ENCODE measurements at regions not wholly inside any gene's neighbourhood (a gene's known extent, or its start where the extent isn't known, plus 50 kb on each side); places are given as distances from the start of the nearest gene placed in this dataset.

DNA sequence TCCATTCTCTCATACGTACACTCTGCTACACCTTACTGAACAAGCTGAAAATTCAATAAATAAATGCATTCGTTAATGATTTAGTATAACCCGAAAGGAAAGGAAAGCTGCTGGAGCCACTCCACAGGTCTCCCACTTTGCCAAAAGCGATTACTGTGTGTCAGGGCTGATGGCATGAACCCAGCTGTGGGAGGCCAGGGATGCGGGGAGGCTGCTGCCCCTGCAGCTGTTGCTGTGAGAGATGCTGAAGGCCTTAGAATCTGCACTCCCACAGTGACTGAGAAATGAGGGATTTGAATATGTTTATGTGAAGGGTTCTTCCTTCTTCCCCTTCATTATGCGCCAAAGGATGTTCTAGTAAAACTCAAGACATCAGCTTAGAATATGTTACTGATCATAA is 58.7 kb upstream of the NBEA start:
- TF ChIP-seq, protein P1, sequence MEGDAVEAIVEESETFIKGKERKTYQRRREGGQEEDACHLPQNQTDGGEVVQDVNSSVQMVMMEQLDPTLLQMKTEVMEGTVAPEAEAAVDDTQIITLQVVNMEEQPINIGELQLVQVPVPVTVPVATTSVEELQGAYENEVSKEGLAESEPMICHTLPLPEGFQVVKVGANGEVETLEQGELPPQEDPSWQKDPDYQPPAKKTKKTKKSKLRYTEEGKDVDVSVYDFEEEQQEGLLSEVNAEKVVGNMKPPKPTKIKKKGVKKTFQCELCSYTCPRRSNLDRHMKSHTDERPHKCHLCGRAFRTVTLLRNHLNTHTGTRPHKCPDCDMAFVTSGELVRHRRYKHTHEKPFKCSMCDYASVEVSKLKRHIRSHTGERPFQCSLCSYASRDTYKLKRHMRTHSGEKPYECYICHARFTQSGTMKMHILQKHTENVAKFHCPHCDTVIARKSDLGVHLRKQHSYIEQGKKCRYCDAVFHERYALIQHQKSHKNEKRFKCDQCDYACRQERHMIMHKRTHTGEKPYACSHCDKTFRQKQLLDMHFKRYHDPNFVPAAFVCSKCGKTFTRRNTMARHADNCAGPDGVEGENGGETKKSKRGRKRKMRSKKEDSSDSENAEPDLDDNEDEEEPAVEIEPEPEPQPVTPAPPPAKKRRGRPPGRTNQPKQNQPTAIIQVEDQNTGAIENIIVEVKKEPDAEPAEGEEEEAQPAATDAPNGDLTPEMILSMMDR (IDR thresholded peaks at IDR 0.05; ENCODE audit: low read depth, low read length): no peak
- no peak overlapping the region for H3K4me3 ChIP-seq (replicated peaks in 1 of 2; ENCODE audit: low read depth in 2 of 2, low read length in 2 of 2)
- DNase-seq (ENCODE audit: low read depth in 2 of 2): no peak

DNA sequence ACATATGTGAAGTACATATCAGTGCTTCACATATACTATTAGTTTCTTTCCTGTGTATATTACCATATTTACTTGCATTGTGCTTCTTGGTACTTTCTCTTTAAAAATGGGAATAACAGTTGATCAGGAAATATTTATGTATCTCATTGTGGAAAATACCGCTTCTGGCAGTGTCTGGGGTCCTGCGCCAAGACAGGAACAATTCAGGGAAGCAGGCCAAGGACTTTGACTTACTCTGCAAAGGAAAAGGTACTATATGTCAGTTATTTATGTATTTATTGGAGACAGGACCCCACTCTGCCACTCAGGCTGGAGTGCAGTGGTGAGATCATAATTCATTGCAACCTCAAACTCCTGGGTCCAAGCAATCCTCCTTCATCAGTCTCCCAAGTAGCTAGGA is 57.7 kb upstream of the NBEA start:
- no peak overlapping the region for H3K4me3 ChIP-seq (replicated peaks in 1 of 2; ENCODE audit: low read depth in 2 of 2, low read length in 2 of 2)
- TF ChIP-seq, protein P1 (IDR thresholded peaks at IDR 0.05; ENCODE audit: low read depth, low read length): no peak
- no peak for DNase-seq (ENCODE audit: low read depth in 2 of 2)

DNA sequence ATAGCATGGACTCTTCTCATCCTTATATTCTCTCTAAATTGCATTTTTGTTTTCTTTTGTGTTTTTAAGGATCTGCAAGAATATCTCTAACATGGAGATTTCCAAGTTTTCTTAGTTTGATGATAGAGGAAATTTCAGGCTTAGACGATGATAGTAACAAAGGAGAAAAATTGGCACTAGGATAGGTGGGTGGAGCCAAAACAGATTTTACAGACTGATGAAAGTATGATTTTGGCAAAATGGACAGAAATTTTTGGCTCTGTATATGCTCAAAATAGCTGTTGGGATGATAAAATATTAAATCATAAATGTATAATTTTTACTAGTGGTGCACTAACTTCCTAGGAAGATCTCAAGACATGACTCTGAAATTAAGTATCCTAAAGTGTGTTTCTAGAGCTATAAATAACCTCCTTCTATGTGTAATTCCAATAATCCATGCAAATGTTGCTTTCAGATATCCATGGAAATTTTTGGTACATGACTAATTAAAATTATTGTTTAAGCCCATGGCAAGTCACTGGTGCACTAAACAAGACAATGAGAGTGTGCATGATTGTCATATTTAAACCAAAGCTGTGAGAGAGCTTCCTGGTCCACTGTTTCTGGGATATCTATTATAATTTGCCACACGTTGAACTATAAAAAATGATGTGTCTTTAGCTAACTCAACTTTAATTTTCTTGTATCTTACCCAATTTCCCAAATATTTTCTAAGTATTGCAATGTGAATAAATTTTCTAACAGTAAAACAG is 55.8 kb upstream of the NBEA start:
- TF ChIP-seq, protein P1 (IDR thresholded peaks at IDR 0.05; ENCODE audit: low read depth, low read length): no peak
- no peak for DNase-seq (ENCODE audit: low read depth in 2 of 2)
- H3K4me3 ChIP-seq (replicated peaks in 1 of 2; ENCODE audit: low read depth in 2 of 2, low read length in 2 of 2): no peak overlapping the region

DNA sequence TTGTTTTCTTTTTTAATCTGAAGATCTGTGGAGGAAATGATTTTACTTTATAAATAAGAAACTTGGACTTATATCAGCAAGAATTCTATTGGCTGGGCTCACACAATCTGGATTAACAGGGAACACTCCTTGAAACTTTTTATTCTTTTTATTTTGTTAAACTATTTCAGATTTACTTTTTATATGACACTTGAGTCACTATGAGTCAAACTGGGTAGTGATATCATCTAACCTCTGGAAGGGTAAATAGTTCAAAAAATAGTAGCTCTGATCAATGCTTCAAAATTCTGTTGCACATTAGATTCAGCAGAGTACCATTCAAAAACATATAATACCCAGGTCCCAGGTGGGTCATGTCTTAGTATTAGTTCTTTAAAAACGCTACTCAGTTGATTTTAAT is 55.1 kb upstream of the NBEA start:
- H3K4me3 ChIP-seq (replicated peaks in 1 of 2; ENCODE audit: low read depth in 2 of 2, low read length in 2 of 2): no peak overlapping the region
- TF ChIP-seq, protein P1 (IDR thresholded peaks at IDR 0.05; ENCODE audit: low read depth, low read length): no peak
- DNase-seq (ENCODE audit: low read depth in 2 of 2): no peak

All from cardiac fibroblast (primary cell).